ENCODE measurements at regions not wholly inside any gene's neighbourhood (a gene's known extent, or its start where the extent isn't known, plus 50 kb on each side); places are given as distances from the start of the nearest gene placed in this dataset.

GRCh38 chr9:70470050-70471015 lies 55.9 kb upstream of the KLF9 start:
- CTCF ChIA-PET, result interaction anchor here (0.8 to 1.2 kb wide), 3 partner anchors 13 to 50 kb away, joined by 3 to 4 read pairs (median 3); no protein-coding TSS in a partner anchor

GRCh38 chr9:70468291-70468690 lies 53.8 kb upstream of the KLF9 start:
- H3K27ac ChIP-seq (ENCODE audit: insufficient read depth in 1 of 2, low read depth in 1 of 2, low read length in 2 of 2, poor library complexity in 1 of 2, severe bottlenecking in 2 of 2), result no peak overlapping the region
- DNase-seq, result no peak
- no peaks in the 10 kb centered on the region for H3K27me3 ChIP-seq (replicated peaks in 2 of 5; ENCODE audit: control insufficient read depth in 4 of 5, insufficient read depth in 5 of 5, low read length in 4 of 5)
- ChIA-PET POLR2A (no interaction called here), CTCF (interaction anchor here (0.6 kb wide), 2 partner anchors 16 to 69 kb away, joined by 3 read pairs; no protein-coding TSS in a partner anchor)
- H3K4me3 ChIP-seq (ENCODE audit: control insufficient read depth in 1 of 7, extremely low read depth in 1 of 7, insufficient read depth in 4 of 7, low read depth in 2 of 7, low read length in 6 of 7), result no peak overlapping the region
- WGBS (ENCODE audit: insufficient coverage), result 80% methylated on average over 2 of the region's 3 CpGs
- no peaks in the 10 kb centered on the region for H3K9me3 ChIP-seq (ENCODE audit: control extremely low read depth in 1 of 5, control insufficient read depth in 4 of 5, insufficient read depth in 2 of 5, low read depth in 1 of 5, low read length in 4 of 5)
- no peaks in the 10 kb centered on the region for H3K36me3 ChIP-seq (ENCODE audit: control insufficient read depth in 4 of 4, insufficient read depth in 4 of 4, low read length in 3 of 4)
- H3K4me1 ChIP-seq (ENCODE audit: control extremely low read depth in 1 of 4, control insufficient read depth in 4 of 4, insufficient read depth in 4 of 4, low read length in 3 of 4), result peaks cover 0 to 3% (median 0%) of the 10 kb centered on the region in 4 experiments

More at GRCh38 chr9:70470050-70471015, 55.9 kb upstream of the KLF9 start:
- Histone ChIP-seq H3K4me3 (ENCODE audit: control insufficient read depth in 1 of 7, extremely low read depth in 1 of 7, insufficient read depth in 4 of 7, low read depth in 2 of 7, low read length in 6 of 7) (no peak overlapping the region), H3K36me3 (ENCODE audit: control insufficient read depth in 4 of 4, insufficient read depth in 4 of 4, low read length in 3 of 4) (no peaks in the 10 kb centered on the region), H3K4me1 (ENCODE audit: control extremely low read depth in 1 of 4, control insufficient read depth in 4 of 4, insufficient read depth in 4 of 4, low read length in 3 of 4) (peaks cover 0 to 3% (median 0%) of the 10 kb centered on the region in 4 experiments), H3K27ac (ENCODE audit: insufficient read depth in 1 of 2, low read depth in 1 of 2, low read length in 2 of 2, poor library complexity in 1 of 2, severe bottlenecking in 2 of 2) (no peak overlapping the region), H3K27me3 (replicated peaks in 2 of 5; ENCODE audit: control insufficient read depth in 4 of 5, insufficient read depth in 5 of 5, low read length in 4 of 5) (no peaks in the 10 kb centered on the region), H3K9me3 (ENCODE audit: control extremely low read depth in 1 of 5, control insufficient read depth in 4 of 5, insufficient read depth in 2 of 5, low read depth in 1 of 5, low read length in 4 of 5) (no peaks in the 10 kb centered on the region)
- peak in 2 of 3 donors; percentile 15 to 18 for DNase-seq
- WGBS (ENCODE audit: insufficient coverage), result 65% methylated on average over 8 of the region's 9 CpGs
- POLR2A ChIA-PET, result no interaction called here

- H3K27me3 ChIP-seq (replicated peaks in 2 of 5; ENCODE audit: control insufficient read depth in 4 of 5, insufficient read depth in 5 of 5, low read length in 4 of 5), result no peaks in the 10 kb centered on the region
- no peaks in the 10 kb centered on the region for H3K4me1 ChIP-seq (ENCODE audit: control extremely low read depth in 1 of 4, control insufficient read depth in 4 of 4, insufficient read depth in 4 of 4, low read length in 3 of 4)
- POLR2A ChIA-PET, result no interaction called here
- CTCF ChIA-PET, result interaction anchor here (1.0 to 1.1 kb wide), 2 partner anchors 12 to 70 kb away, joined by 3 read pairs; no protein-coding TSS in a partner anchor
- H3K9me3 ChIP-seq (ENCODE audit: control extremely low read depth in 1 of 5, control insufficient read depth in 4 of 5, insufficient read depth in 2 of 5, low read depth in 1 of 5, low read length in 4 of 5), result no peaks in the 10 kb centered on the region
- WGBS (ENCODE audit: insufficient coverage), result 93% methylated on average over 5 of the region's 6 CpGs
- no peak overlapping the region for H3K4me3 ChIP-seq (ENCODE audit: control insufficient read depth in 1 of 7, extremely low read depth in 1 of 7, insufficient read depth in 4 of 7, low read depth in 2 of 7, low read length in 6 of 7)
- no peaks in the 10 kb centered on the region for H3K36me3 ChIP-seq (ENCODE audit: control insufficient read depth in 4 of 4, insufficient read depth in 4 of 4, low read length in 3 of 4)
- H3K27ac ChIP-seq (ENCODE audit: insufficient read depth in 1 of 2, low read depth in 1 of 2, low read length in 2 of 2, poor library complexity in 1 of 2, severe bottlenecking in 2 of 2), result no peak overlapping the region
- DNase-seq, result no peak
Observed at GRCh38 chr9:70466976-70467561, 52.6 kb upstream of the KLF9 start.

- no peak for DNase-seq
- Histone ChIP-seq H3K4me1 (ENCODE audit: control extremely low read depth in 1 of 4, control insufficient read depth in 4 of 4, insufficient read depth in 4 of 4, low read length in 3 of 4) (no peaks in the 10 kb centered on the region), H3K27me3 (replicated peaks in 2 of 5; ENCODE audit: control insufficient read depth in 4 of 5, insufficient read depth in 5 of 5, low read length in 4 of 5) (no peaks in the 10 kb centered on the region), H3K27ac (ENCODE audit: insufficient read depth in 1 of 2, low read depth in 1 of 2, low read length in 2 of 2, poor library complexity in 1 of 2, severe bottlenecking in 2 of 2) (no peak overlapping the region), H3K4me3 (ENCODE audit: control insufficient read depth in 1 of 7, extremely low read depth in 1 of 7, insufficient read depth in 4 of 7, low read depth in 2 of 7, low read length in 6 of 7) (no peak overlapping the region), H3K9me3 (ENCODE audit: control extremely low read depth in 1 of 5, control insufficient read depth in 4 of 5, insufficient read depth in 2 of 5, low read depth in 1 of 5, low read length in 4 of 5) (no peaks in the 10 kb centered on the region), H3K36me3 (ENCODE audit: control insufficient read depth in 4 of 4, insufficient read depth in 4 of 4, low read length in 3 of 4) (no peaks in the 10 kb centered on the region)
- 100% methylated on average over 6 of the region's 8 CpGs for WGBS (ENCODE audit: insufficient coverage)
- CTCF ChIA-PET, result interaction anchor here (1.0 kb wide), 1 partner anchor 10 kb away, joined by 3 read pairs; no protein-coding TSS in a partner anchor
- POLR2A ChIA-PET, result no interaction called here
Observed at GRCh38 chr9:70465904-70466303, 51.4 kb upstream of the KLF9 start.

- Histone ChIP-seq H3K4me3 (ENCODE audit: control insufficient read depth in 1 of 7, extremely low read depth in 1 of 7, insufficient read depth in 4 of 7, low read depth in 2 of 7, low read length in 6 of 7) (no peak overlapping the region), H3K27me3 (replicated peaks in 2 of 5; ENCODE audit: control insufficient read depth in 4 of 5, insufficient read depth in 5 of 5, low read length in 4 of 5) (no peaks in the 10 kb centered on the region), H3K9me3 (ENCODE audit: control extremely low read depth in 1 of 5, control insufficient read depth in 4 of 5, insufficient read depth in 2 of 5, low read depth in 1 of 5, low read length in 4 of 5) (no peaks in the 10 kb centered on the region), H3K27ac (ENCODE audit: insufficient read depth in 1 of 2, low read depth in 1 of 2, low read length in 2 of 2, poor library complexity in 1 of 2, severe bottlenecking in 2 of 2) (no peak overlapping the region), H3K36me3 (ENCODE audit: control insufficient read depth in 4 of 4, insufficient read depth in 4 of 4, low read length in 3 of 4) (no peaks in the 10 kb centered on the region), H3K4me1 (ENCODE audit: control extremely low read depth in 1 of 4, control insufficient read depth in 4 of 4, insufficient read depth in 4 of 4, low read length in 3 of 4) (no peaks in the 10 kb centered on the region)
- DNase-seq, result no peak
- ChIA-PET POLR2A (no interaction called here), CTCF (no interaction called here)
- 100% methylated on average over 3 of the region's 6 CpGs for WGBS (ENCODE audit: insufficient coverage)
Observed at GRCh38 chr9:70465398-70465797, 50.9 kb upstream of the KLF9 start.

Data from common myeloid progenitor, CD34-positive (primary cell).